ENCODE measurements at regions not wholly inside any gene's neighbourhood (a gene's known extent, or its start where the extent isn't known, plus 50 kb on each side); places are given as distances from the start of the nearest gene placed in this dataset.

DNA sequence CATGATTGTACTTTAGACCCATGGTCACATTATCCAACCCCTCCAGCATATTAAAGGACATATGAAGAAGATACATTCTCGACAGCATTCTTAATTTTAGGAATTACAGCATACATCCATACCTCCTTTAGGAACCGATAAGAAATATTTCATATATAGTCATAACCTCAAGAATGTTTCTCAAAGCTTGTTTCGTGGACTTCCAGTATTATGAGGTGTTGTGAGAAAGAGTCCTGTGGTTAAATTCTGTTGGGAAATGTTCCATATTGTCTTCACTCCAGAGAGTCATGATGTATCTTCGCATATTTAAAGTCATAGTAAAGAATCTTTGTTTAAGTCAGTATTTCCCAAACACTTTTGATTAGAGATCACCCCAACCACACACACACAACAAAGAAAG lies 321.0 kb upstream of the SNX7 start:
- Mint-ChIP-seq H3K4me1 (peaks cover 5% of the 10 kb centered on the region), H3K4me3 (no peak overlapping the region), H3K36me3 (ENCODE audit: low read depth) (no peaks in the 10 kb centered on the region), H3K27me3 (ENCODE audit: low read depth) (no peaks in the 10 kb centered on the region), H3K9me3 (no peaks in the 10 kb centered on the region), H3K27ac (no peak overlapping the region)
- TF ChIP-seq, protein P1, sequence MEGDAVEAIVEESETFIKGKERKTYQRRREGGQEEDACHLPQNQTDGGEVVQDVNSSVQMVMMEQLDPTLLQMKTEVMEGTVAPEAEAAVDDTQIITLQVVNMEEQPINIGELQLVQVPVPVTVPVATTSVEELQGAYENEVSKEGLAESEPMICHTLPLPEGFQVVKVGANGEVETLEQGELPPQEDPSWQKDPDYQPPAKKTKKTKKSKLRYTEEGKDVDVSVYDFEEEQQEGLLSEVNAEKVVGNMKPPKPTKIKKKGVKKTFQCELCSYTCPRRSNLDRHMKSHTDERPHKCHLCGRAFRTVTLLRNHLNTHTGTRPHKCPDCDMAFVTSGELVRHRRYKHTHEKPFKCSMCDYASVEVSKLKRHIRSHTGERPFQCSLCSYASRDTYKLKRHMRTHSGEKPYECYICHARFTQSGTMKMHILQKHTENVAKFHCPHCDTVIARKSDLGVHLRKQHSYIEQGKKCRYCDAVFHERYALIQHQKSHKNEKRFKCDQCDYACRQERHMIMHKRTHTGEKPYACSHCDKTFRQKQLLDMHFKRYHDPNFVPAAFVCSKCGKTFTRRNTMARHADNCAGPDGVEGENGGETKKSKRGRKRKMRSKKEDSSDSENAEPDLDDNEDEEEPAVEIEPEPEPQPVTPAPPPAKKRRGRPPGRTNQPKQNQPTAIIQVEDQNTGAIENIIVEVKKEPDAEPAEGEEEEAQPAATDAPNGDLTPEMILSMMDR (IDR thresholded peaks at IDR 0.05; ENCODE audit: unreplicated experiment in 3 of 3) = no peak

DNA sequence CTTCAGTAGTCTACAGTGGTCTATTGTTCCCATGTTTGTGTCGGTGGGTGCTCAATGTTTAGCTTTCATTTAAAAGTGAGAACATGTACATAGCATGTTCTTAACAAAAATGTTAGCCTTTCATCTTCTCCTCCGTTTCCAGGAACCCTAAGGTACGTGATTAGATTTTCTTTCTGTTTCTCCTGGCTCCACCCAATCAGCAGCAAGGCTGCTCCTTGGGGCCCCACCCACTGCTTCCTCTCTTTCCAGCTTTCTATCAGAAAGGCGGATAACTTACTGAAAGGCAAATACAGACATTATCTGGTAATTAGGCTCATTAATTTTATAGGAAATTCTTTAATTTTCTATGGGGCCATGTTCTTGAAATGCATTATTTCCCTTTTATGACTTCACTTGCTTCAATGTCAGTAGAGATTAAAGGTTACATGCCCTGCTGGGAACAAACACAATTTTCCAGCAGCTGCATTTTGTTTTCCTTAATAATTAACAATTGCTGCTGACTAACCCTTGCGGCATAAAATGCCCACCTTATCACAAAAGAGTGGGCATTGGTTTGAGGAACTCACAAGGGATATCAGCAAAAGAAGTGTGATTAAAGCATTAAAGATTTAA lies 324.9 kb upstream of the SNX7 start:
- Mint-ChIP-seq H3K4me3 (no peak overlapping the region), H3K4me1 (no peaks in the 10 kb centered on the region), H3K36me3 (ENCODE audit: low read depth) (no peaks in the 10 kb centered on the region), H3K9me3 (no peaks in the 10 kb centered on the region), H3K27me3 (ENCODE audit: low read depth) (peaks cover 5% of the 10 kb centered on the region), H3K27ac (peak overlapping the region in 1 of 3 experiments; percentile 49)
- TF ChIP-seq, protein P1 (IDR thresholded peaks at IDR 0.05; ENCODE audit: unreplicated experiment in 3 of 3) = no peak

DNA sequence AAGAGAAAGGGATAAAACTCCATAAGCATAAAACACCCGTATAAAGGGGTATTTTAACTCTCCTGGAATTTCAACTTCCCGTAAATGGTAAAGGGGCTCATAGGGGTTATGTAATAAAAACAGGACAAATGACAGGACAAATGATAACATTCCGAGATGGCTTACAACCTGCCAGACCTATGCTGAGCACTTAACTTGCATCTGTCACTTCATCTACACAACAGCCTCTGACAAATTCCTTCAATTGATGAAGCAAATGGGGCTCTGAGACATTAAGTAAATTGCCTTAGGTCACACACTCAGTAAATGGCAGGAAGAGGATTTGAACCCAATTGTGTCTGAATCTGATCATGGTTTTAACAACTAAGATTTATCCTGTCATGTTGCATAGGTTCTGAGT lies 327.6 kb upstream of the SNX7 start:
- H3K36me3 Mint-ChIP-seq (ENCODE audit: low read depth) = no peaks in the 10 kb centered on the region
- peaks cover 5% of the 10 kb centered on the region for H3K27me3 Mint-ChIP-seq (ENCODE audit: low read depth)
- H3K27ac Mint-ChIP-seq = no peak overlapping the region
- TF ChIP-seq, protein P1 (IDR thresholded peaks at IDR 0.05; ENCODE audit: unreplicated experiment in 3 of 3) = no peak
- H3K4me3 Mint-ChIP-seq = no peak overlapping the region
- H3K9me3 Mint-ChIP-seq = no peaks in the 10 kb centered on the region
- peaks cover 6% of the 10 kb centered on the region for H3K4me1 Mint-ChIP-seq

DNA sequence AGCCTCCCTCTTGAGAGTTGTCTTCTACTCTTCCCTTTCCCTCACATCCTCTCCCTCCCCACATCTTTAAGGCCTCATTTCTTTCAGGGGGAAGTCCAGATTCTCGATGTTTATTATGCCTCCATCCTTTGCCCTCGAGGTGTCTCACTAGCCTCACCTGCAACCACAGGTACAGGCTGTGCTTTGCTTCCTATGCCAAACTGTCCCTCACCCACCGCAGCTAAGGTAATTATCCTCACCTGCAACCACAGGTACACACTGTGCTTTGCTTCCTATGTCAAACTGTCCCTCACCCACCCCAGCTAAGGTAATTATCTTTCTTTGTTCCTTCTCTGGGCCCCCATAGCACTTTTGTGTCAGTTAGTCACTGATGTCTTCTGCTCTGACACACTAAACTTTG lies 328.1 kb upstream of the SNX7 start:
- H3K4me3 Mint-ChIP-seq = no peak overlapping the region
- H3K36me3 Mint-ChIP-seq (ENCODE audit: low read depth) = no peaks in the 10 kb centered on the region
- H3K27me3 Mint-ChIP-seq (ENCODE audit: low read depth) = peaks cover 5% of the 10 kb centered on the region
- no peaks in the 10 kb centered on the region for H3K9me3 Mint-ChIP-seq
- no peak overlapping the region for H3K27ac Mint-ChIP-seq
- H3K4me1 Mint-ChIP-seq = peaks cover 6% of the 10 kb centered on the region
- TF ChIP-seq, protein P1 (IDR thresholded peaks at IDR 0.05; ENCODE audit: unreplicated experiment in 3 of 3) = no peak

DNA sequence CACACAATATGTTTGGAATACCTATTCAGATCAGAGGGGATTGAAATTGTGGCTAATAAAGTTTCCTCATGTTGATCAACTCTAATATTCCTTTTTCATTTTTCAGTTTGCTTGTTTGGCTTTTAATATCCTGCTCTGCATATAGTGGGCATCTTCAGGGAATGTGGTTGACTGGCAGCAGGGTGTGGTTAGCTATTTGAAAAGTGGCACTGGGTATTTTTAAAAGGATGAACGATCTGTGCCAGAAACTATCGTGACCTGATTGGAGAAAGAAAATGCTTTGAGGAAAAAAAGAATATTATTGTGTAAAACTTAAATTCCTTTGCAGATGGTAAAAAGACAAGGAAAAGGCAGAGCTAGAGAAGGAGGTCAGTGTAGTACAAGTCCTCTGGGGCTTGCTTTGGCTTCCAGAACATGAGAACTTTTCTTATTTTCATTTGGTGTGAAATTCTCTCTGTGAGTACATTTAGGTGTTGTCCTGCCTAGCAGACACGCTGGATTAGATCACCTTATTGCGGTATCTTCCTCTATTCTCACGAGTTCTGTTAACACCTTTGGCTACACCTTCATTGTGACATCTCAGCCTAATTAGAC lies 329.7 kb upstream of the SNX7 start:
- H3K27me3 Mint-ChIP-seq (ENCODE audit: low read depth) = peaks cover 5% of the 10 kb centered on the region
- H3K9me3 Mint-ChIP-seq = no peaks in the 10 kb centered on the region
- no peaks in the 10 kb centered on the region for H3K36me3 Mint-ChIP-seq (ENCODE audit: low read depth)
- TF ChIP-seq, protein P1 (IDR thresholded peaks at IDR 0.05; ENCODE audit: unreplicated experiment in 3 of 3) = no peak
- H3K4me1 Mint-ChIP-seq = peaks cover 6% of the 10 kb centered on the region
- H3K4me3 Mint-ChIP-seq = no peak overlapping the region
- H3K27ac Mint-ChIP-seq = no peak overlapping the region

DNA sequence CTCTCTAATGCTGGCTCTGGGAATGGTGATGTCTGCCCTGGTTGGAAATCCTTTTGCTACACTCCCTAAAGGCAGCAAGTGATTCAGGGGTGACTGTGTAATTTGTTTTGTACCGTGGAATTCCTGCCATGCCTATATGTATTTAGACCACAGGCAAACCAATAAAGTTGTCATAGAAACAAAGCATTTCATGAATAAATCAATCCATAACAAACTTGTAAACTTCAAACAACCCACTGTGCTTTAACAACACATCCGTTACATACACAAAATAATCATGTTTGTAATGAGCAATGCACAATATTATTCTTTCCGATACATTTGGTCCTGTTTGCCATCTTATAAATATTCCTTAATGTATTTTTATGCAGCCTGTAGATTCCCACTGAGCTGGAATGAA lies 330.3 kb upstream of the SNX7 start:
- H3K36me3 Mint-ChIP-seq (ENCODE audit: low read depth) = no peaks in the 10 kb centered on the region
- no peaks in the 10 kb centered on the region for H3K9me3 Mint-ChIP-seq
- H3K27ac Mint-ChIP-seq = no peak overlapping the region
- peaks cover 6% of the 10 kb centered on the region for H3K4me1 Mint-ChIP-seq
- TF ChIP-seq, protein P1 (IDR thresholded peaks at IDR 0.05; ENCODE audit: unreplicated experiment in 3 of 3) = no peak
- H3K27me3 Mint-ChIP-seq (ENCODE audit: low read depth) = peaks cover 5% of the 10 kb centered on the region
- H3K4me3 Mint-ChIP-seq = no peak overlapping the region

All from nephron (organoid).